ENCODE measurements at regions not wholly inside any gene's neighbourhood (a gene's known extent, or its start where the extent isn't known, plus 50 kb on each side); places are given as distances from the start of the nearest gene placed in this dataset.

DNA sequence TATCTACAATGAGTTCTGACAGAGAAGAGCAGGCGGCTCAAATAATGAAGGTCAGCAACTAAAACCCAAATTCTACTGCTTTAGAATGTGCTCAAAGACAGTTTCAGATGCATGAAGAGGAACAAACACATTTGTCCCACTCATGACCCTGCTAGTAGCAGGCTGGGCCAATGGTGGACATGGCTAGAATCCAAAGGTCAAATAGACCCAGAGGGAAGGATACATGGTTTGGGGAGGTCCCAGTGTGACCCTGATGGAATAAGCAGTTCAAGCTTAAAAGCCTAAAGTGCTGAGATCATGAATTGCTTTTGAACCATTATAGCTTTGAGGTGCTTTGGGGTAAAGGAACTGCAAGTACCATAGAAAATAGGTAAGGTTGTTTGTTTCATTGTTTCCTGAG lies 450.7 kb downstream of the MID1IP1 start:
- no CpG with 5 or more reads among the region's 1 CpG for WGBS, 2 experiments (ENCODE audit: extremely low coverage in 2 of 2, insufficient read length in 1 of 2)
- in situ Hi-C loops (cut with MboI; ENCODE audit: low sequenced_read_pairs) (no loop called here), intact Hi-C loops (cut with micrococcal nuclease) (no loop called here), dilution Hi-C loops (cut with HindIII; ENCODE audit: low sequenced_read_pairs, unreplicated experiment) (no loop called here)
- Histone ChIP-seq H2BK15ac (ENCODE audit: low read depth, low read length) (no peak overlapping the region), H3K18ac (ENCODE audit: low read depth, low read length) (no peak overlapping the region), H3K56ac (ENCODE audit: extremely low read depth, insufficient read depth, low read length) (no peak overlapping the region), H3K23ac (ENCODE audit: low read depth, low read length) (no peak overlapping the region), H4K5ac (ENCODE audit: low read depth, low read length) (no peak overlapping the region), H2AFZ (replicated peaks; ENCODE audit: low read length, poor library complexity) (no peak overlapping the region), H3K9me1 (ENCODE audit: insufficient read depth, low read length) (no peaks in the 10 kb centered on the region), H3K4me2 (ENCODE audit: low read depth, low read length) (no peak overlapping the region), H3K4ac (ENCODE audit: low read depth, low read length) (no peak overlapping the region), H4K20me1 (ENCODE audit: insufficient read depth, low read length) (no peaks in the 10 kb centered on the region), H3K9me3 (ENCODE audit: control insufficient read depth, insufficient read depth, low read length) (no peaks in the 10 kb centered on the region), H2BK5ac (ENCODE audit: low read depth, low read length, poor library complexity, severe bottlenecking) (no peak overlapping the region), H2AK9ac (replicated peaks; ENCODE audit: low read depth, low read length, poor library complexity) (no peak overlapping the region), H2BK20ac (ENCODE audit: low read depth, low read length) (no peak overlapping the region), H3K14ac (replicated peaks; ENCODE audit: low read depth, low read length) (no peak overlapping the region), H3K4me1 (ENCODE audit: control insufficient read depth, insufficient read depth, low read length) (no peaks in the 10 kb centered on the region), H3K36me3 (ENCODE audit: control insufficient read depth, insufficient read depth, low read length) (no peaks in the 10 kb centered on the region), H3K27ac (ENCODE audit: insufficient read depth, low read length) (no peak overlapping the region), H2BK120ac (ENCODE audit: low read depth, low read length) (no peak overlapping the region), H3K79me1 (ENCODE audit: low read depth in 1 of 2, low read length in 2 of 2) (no peaks in the 10 kb centered on the region), H3K27me3 (ENCODE audit: control insufficient read depth, insufficient read depth, low read length) (peaks cover 11% of the 10 kb centered on the region), H3K4me3 (ENCODE audit: insufficient read depth, low read depth, low read length) (no peak overlapping the region), H2AK5ac (ENCODE audit: low read depth, low read length) (no peak overlapping the region), H4K8ac (ENCODE audit: low read depth in 2 of 2, low read length in 2 of 2) (no peak overlapping the region), H3K9ac (ENCODE audit: low read depth, low read length) (no peak overlapping the region), H4K91ac (ENCODE audit: insufficient read depth, low read depth, low read length) (no peak overlapping the region)
- DNase-seq (no peak), ATAC-seq (ENCODE audit: low read depth) (no peak)
- ChIA-PET CTCF (no interaction called here), POLR2A (ENCODE audit: unreplicated experiment) (no interaction called here)
- TF ChIP-seq RFX5 (IDR thresholded peaks at IDR 0.05; ENCODE audit: low read depth, low read length) (no peak), RAD21 (IDR thresholded peaks at IDR 0.05; ENCODE audit: low read length) (no peak), POLR2A (IDR thresholded peaks at IDR 0.05; ENCODE audit: low read depth, low read length) (no peak), RCOR1 (IDR thresholded peaks at IDR 0.05; ENCODE audit: insufficient replicate concordance, low read length) (no peak)
- TF ChIP-seq, protein P1, sequence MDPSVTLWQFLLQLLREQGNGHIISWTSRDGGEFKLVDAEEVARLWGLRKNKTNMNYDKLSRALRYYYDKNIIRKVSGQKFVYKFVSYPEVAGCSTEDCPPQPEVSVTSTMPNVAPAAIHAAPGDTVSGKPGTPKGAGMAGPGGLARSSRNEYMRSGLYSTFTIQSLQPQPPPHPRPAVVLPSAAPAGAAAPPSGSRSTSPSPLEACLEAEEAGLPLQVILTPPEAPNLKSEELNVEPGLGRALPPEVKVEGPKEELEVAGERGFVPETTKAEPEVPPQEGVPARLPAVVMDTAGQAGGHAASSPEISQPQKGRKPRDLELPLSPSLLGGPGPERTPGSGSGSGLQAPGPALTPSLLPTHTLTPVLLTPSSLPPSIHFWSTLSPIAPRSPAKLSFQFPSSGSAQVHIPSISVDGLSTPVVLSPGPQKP (IDR thresholded peaks at IDR 0.05; ENCODE audit: borderline replicate concordance, low read depth, low read length) = no peak
- BruUV-seq (replicated peaks) = no TSS peak

All from IMR-90 (cell line).